MM.1S (cell line): ENCODE measurements at regions not wholly inside any gene's neighbourhood (a gene's known extent, or its start where the extent isn't known, plus 50 kb on each side); places are given as distances from the start of the nearest gene placed in this dataset.

Experiments used
- CTCF ChIP-seq: fragments of 300-600 bp; sonication (generic); IDR thresholded peaks from 2 replicates; pipeline ENCODE4 v1.5.1; 2016; ENCODE audit warnings: antibody characterized with exemption, low read length, mixed read lengths
- EZH2 ChIP-seq: fragments of 300-600 bp; sonication (generic); optimal IDR thresholded peaks from 2 replicates; pipeline ENCODE3; 2017; ENCODE audit warnings: low read depth, mild to moderate bottlenecking, antibody characterized with exemption, low read length, mixed read lengths
- EZH2phosphoT487 ChIP-seq: fragments of 300-600 bp; sonication (generic); IDR thresholded peaks from 2 replicates; pipeline ENCODE4 v1.6.1; 2018; ENCODE audit warnings: antibody characterized with exemption, low read length

DNA sequence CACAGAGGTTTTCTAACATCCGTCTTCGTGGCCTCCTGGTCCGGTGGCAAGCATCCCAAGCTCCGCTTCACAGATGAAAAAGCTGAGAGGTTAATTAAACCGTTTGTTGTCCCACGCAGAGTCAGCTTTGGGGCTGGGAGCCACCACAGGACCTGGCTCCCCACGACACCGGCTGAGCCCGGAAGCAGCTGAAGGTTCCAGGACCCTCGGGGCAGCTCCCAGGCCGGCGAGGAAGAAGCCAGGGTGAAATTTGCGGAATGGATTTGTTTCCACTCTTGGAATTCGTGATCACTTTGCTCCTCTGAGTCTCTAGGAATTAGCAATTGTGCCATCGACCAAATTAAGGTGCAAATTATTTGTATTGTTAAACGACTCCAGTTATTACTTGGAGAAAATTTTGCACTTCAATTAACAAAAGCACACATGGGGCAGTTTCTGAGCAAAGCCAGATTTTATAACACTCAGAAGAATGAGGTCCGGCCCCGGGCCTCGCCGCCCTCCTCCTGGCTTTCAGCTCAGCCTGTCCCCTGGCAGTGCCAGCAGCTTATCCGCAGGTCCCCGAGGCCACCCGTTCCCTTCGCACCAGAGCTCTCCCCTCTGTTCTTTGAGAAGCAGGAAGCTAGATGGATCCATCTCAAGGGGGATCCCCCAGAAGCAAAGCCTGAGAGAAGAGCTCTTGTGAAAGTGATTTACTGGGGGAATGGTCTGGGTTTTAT is 69.1 kb downstream of the SIK1 start:
- no peak for TF ChIP-seq CTCF
- TF ChIP-seq EZH2: no peak
- no peak for TF ChIP-seq EZH2phosphoT487
